H1 (cell line): ENCODE measurements at regions not wholly inside any gene's neighbourhood (a gene's known extent, or its start where the extent isn't known, plus 50 kb on each side); places are given as distances from the start of the nearest gene placed in this dataset.

Source experiments
- CTCF ChIA-PET: fragments of 300-600 bp; sonication (Branson Sonifier 250); formaldehyde crosslinking; loops from one replicate; lab custom pipeline; 2021; ENCODE audit not compliant: partially characterized antibody; lab: Charles Lee
- POLR2A ChIA-PET: fragments of 300-600 bp; sonication (Branson Sonifier 250); formaldehyde crosslinking; loops from one replicate; lab custom pipeline; 2021; ENCODE audit warnings: inconsistent platforms; ENCODE audit not compliant: partially characterized antibody; lab: Charles Lee
- DNase-seq, 2 experiments: peaks; one replicate each; pipeline versions ENCODE4 v3.0.0 to v3.0.0-alpha.2; 2010 to 2022; ENCODE audit warnings: low spot score in 2 of 2, low read depth in 1 of 2, mixed read lengths in 1 of 2
- FAIRE-seq: peaks from 2 replicates; lab custom pipeline; 2011; peaks lifted over from hg19 to GRCh38; lab: Jason Lieb, UNC
- H2AFZ ChIP-seq: 2 replicates; pipeline ENCODE4 v1.8.1; 2012; ENCODE audit warnings: low read length, inconsistent platforms
- H2AK5ac ChIP-seq: 2 replicates; pipeline ENCODE4 v1.6.1; 2013; ENCODE audit warnings: low read depth, low read length
- H2BK120ac ChIP-seq: replicated peaks from 2 replicates; pipeline ENCODE3; 2013; ENCODE audit warnings: low read depth, low read length, inconsistent platforms
- H2BK12ac ChIP-seq: 2 replicates; pipeline ENCODE4 v1.6.1; 2013; ENCODE audit warnings: low read depth, low read length
- H2BK15ac ChIP-seq: 2 replicates; pipeline ENCODE4 v1.6.1; 2013; ENCODE audit warnings: low read length
- H2BK20ac ChIP-seq: 2 replicates; pipeline ENCODE4 v1.6.1; 2013; ENCODE audit warnings: low read length
- H2BK5ac ChIP-seq: 2 replicates; pipeline ENCODE4 v1.6.1; 2013; ENCODE audit warnings: low read depth, low read length
- H3K14ac ChIP-seq: 2 replicates; pipeline ENCODE4 v1.6.1; 2013; ENCODE audit warnings: inconsistent platforms; ENCODE audit not compliant: insufficient read length
- H3K18ac ChIP-seq: 2 replicates; pipeline ENCODE4 v1.6.1; 2013; ENCODE audit warnings: low read length; ENCODE audit errors: extremely low read depth
- H3K23ac ChIP-seq: 2 replicates; pipeline ENCODE4 v1.6.1; 2013; ENCODE audit warnings: inconsistent platforms; ENCODE audit not compliant: insufficient read length
- H3K23me2 ChIP-seq: 2 replicates; pipeline ENCODE4 v1.6.1; 2013; ENCODE audit warnings: low read depth, low read length
- H3K27ac ChIP-seq: 2 replicates; pipeline ENCODE4 v1.6.1; 2011; ENCODE audit warnings: low read depth, low read length, inconsistent platforms
- H3K27me3 ChIP-seq, 4 experiments: replicated peaks in 1 of 4; 1 replicate in 1 of 4; 2 replicates in 3 of 4; pipeline versions ENCODE4 v1.6.1 to v1.8.1; 2011 to 2013; ENCODE audit warnings: low read length in 3 of 4, mild to moderate bottlenecking in 3 of 4, inconsistent platforms in 2 of 4, mixed read lengths in 2 of 4, moderate library complexity in 1 of 4; ENCODE audit not compliant: control insufficient read depth in 3 of 4, insufficient read depth in 3 of 4; ENCODE audit errors: extremely low read depth in 1 of 4
- H3K36me3 ChIP-seq, 4 experiments: 2 replicates each; pipeline versions ENCODE4 v1.6.1 to v1.8.1; 2011 to 2013; ENCODE audit warnings: mild to moderate bottlenecking in 4 of 4, low read length in 3 of 4, moderate library complexity in 2 of 4, control low read depth in 1 of 4, inconsistent platforms in 1 of 4; ENCODE audit not compliant: insufficient read depth in 4 of 4, control insufficient read depth in 2 of 4
- H3K4ac ChIP-seq: replicated peaks from 2 replicates; pipeline ENCODE3; 2013; ENCODE audit warnings: low read length, low read depth, mixed read lengths, inconsistent platforms; ENCODE audit not compliant: insufficient read length
- H3K4me1 ChIP-seq, 4 experiments: replicated peaks in 1 of 4; 1 replicate in 1 of 4; 2 replicates in 3 of 4; pipeline versions ENCODE4 v1.6.1 to v1.8.1; 2011 to 2013; ENCODE audit warnings: low read length in 3 of 4, inconsistent platforms in 2 of 4, mixed read lengths in 1 of 4; ENCODE audit not compliant: insufficient read depth in 4 of 4, control insufficient read depth in 3 of 4
- H3K4me2 ChIP-seq, 2 experiments: 2 replicates each; pipeline versions ENCODE4 v1.6.1 to v1.8.1; 2011 to 2013; ENCODE audit warnings: low read depth in 2 of 2, low read length in 2 of 2, control low read depth in 1 of 2, inconsistent platforms in 1 of 2, mild to moderate bottlenecking in 1 of 2; ENCODE audit not compliant: insufficient read depth in 1 of 2
- H3K4me3 ChIP-seq, 4 experiments: fragments of 200-600, 300-600 bp in 1 of 4; sonication (generic), shearing (Covaris generic), sonication (Bioruptor Twin) in 1 of 4; 2 replicates each; pipeline versions ENCODE4 v1.5.1 to v1.8.1; 2011 to 2016; ENCODE audit warnings: low read length in 4 of 4, low read depth in 3 of 4, control low read depth in 2 of 4, inconsistent platforms in 2 of 4, mild to moderate bottlenecking in 2 of 4, mixed read lengths in 1 of 4, moderate library complexity in 1 of 4; ENCODE audit not compliant: insufficient read depth in 2 of 4; ENCODE audit errors: extremely low read depth in 1 of 4
- H3K56ac ChIP-seq: replicated peaks from 2 replicates; pipeline ENCODE3; 2013; ENCODE audit warnings: low read depth, mild to moderate bottlenecking, mixed read lengths, low read length, inconsistent platforms; ENCODE audit not compliant: insufficient read length
- H3K79me1 ChIP-seq: 2 replicates; pipeline ENCODE4 v1.6.1; 2013; ENCODE audit warnings: low read depth, low read length, control low read depth
- H3K79me2 ChIP-seq, 2 experiments: 2 replicates each; pipeline versions ENCODE4 v1.6.1 to v1.8.1; 2012 to 2013; ENCODE audit warnings: low read length in 2 of 2, mild to moderate bottlenecking in 2 of 2, inconsistent platforms in 1 of 2; ENCODE audit not compliant: insufficient read depth in 2 of 2, control insufficient read depth in 1 of 2
- H3K9ac ChIP-seq, 4 experiments: replicated peaks in 1 of 4; 1 replicate in 1 of 4; 2 replicates in 3 of 4; pipeline versions ENCODE4 v1.6.1 to v1.8.1; 2011 to 2013; ENCODE audit warnings: low read depth in 3 of 4, low read length in 3 of 4, control low read depth in 2 of 4, mild to moderate bottlenecking in 2 of 4, moderate library complexity in 2 of 4, inconsistent platforms in 1 of 4; ENCODE audit errors: extremely low read depth in 1 of 4
- H3K9me3 ChIP-seq, 2 experiments: 2 replicates each; pipeline versions ENCODE4 v1.6.1 to v1.8.1; 2012 to 2013; ENCODE audit warnings: mild to moderate bottlenecking in 2 of 2, moderate library complexity in 2 of 2, control low read depth in 1 of 2, inconsistent platforms in 1 of 2, low read depth in 1 of 2, low read length in 1 of 2, mixed read lengths in 1 of 2; ENCODE audit not compliant: insufficient read depth in 2 of 2
- H4K20me1 ChIP-seq, 2 experiments: replicated peaks in 1 of 2; 2 replicates each; pipeline versions ENCODE3 to v1.8.1; 2011 to 2013; ENCODE audit warnings: inconsistent platforms in 2 of 2, low read length in 2 of 2, mild to moderate bottlenecking in 1 of 2; ENCODE audit not compliant: insufficient read depth in 2 of 2, control insufficient read depth in 1 of 2
- H4K5ac ChIP-seq: 2 replicates; pipeline ENCODE4 v1.6.1; 2013; ENCODE audit warnings: low read length, low read depth, mixed read lengths, inconsistent platforms; ENCODE audit not compliant: insufficient read length
- H4K8ac ChIP-seq: 2 replicates; pipeline ENCODE4 v1.8.0; 2013; ENCODE audit warnings: mild to moderate bottlenecking, moderate library complexity, low read length, inconsistent platforms; ENCODE audit not compliant: insufficient read depth; ENCODE audit errors: extremely low read depth
- H4K91ac ChIP-seq: replicated peaks from 2 replicates; pipeline ENCODE3; 2013; ENCODE audit warnings: low read length, mixed read lengths, inconsistent platforms; ENCODE audit not compliant: insufficient read length
- ASH2L ChIP-seq: fragments of 200-600, 300-600 bp; sonication (generic); IDR thresholded peaks from one replicate; pipeline ENCODE4 v1.7.1; 2017; ENCODE audit warnings: low read length
- CEBPB ChIP-seq: IDR thresholded peaks from 2 replicates; pipeline ENCODE4 v1.6.1; 2012; ENCODE audit warnings: low read depth, low read length
- CTCF ChIP-seq, 3 experiments: IDR thresholded peaks; 1 replicate in 2 of 3; 2 replicates in 1 of 3; pipeline versions ENCODE4 v1.5.1 to v1.6.1; 2011; ENCODE audit warnings: low read length in 3 of 3, mild to moderate bottlenecking in 3 of 3, inconsistent platforms in 2 of 3, low read depth in 1 of 3, moderate library complexity in 1 of 3; ENCODE audit not compliant: insufficient read depth in 1 of 3; ENCODE audit errors: control extremely low read depth in 1 of 3
- GABPA ChIP-seq: IDR thresholded peaks from 2 replicates; pipeline ENCODE4 v1.6.1; 2011; ENCODE audit warnings: mild to moderate bottlenecking, low read length, moderate library complexity, borderline replicate concordance; ENCODE audit not compliant: insufficient read depth
- GTF2F1 ChIP-seq: IDR thresholded peaks from 2 replicates; pipeline ENCODE4 v1.6.1; 2012; ENCODE audit warnings: low read depth, low read length, improper control_type of control experiment, borderline replicate concordance
- HDAC2 ChIP-seq, 2 experiments: fragments of 300-600 bp in 1 of 2; sonication (generic) in 1 of 2; IDR thresholded peaks; 2 replicates each; pipeline ENCODE4 v1.6.1; 2011 to 2012; ENCODE audit warnings: low read depth in 2 of 2, low read length in 2 of 2, mild to moderate bottlenecking in 2 of 2, moderate library complexity in 2 of 2, borderline replicate concordance in 1 of 2, inconsistent platforms in 1 of 2
- PHF8 ChIP-seq: fragments of 200-600 bp; sonication (generic); conservative IDR thresholded peaks from 2 replicates; pipeline ENCODE4 v1.7.1; 2012; ENCODE audit warnings: low read depth, mild to moderate bottlenecking, inconsistent platforms, low read length, moderate library complexity
- POU5F1 ChIP-seq: IDR thresholded peaks from 2 replicates; pipeline ENCODE4 v1.6.1; 2011; ENCODE audit warnings: low read depth, mild to moderate bottlenecking, low read length, moderate library complexity
- RBBP5 ChIP-seq: IDR thresholded peaks from 2 replicates; pipeline ENCODE4 v1.7.1; 2012; ENCODE audit warnings: low read depth, mild to moderate bottlenecking, inconsistent platforms, low read length, moderate library complexity, borderline replicate concordance
- SUZ12 ChIP-seq: fragments of 200-600 bp; sonication (generic); IDR thresholded peaks from 2 replicates; pipeline ENCODE4 v1.6.1; 2012; ENCODE audit warnings: mild to moderate bottlenecking, inconsistent platforms, low read length, moderate library complexity, mixed read lengths
- TAF1 ChIP-seq: IDR thresholded peaks from 2 replicates; pipeline ENCODE4 v1.6.1; 2011; ENCODE audit warnings: mild to moderate bottlenecking, low read depth, low read length
- ZNF274 ChIP-seq: IDR thresholded peaks from 2 replicates; pipeline ENCODE4 v1.7.0; 2012; ENCODE audit warnings: low read length, borderline replicate concordance; ENCODE audit errors: extremely low read depth

- no peak overlapping the region for H3K14ac ChIP-seq
- no peak overlapping the region for H2BK5ac ChIP-seq
- no peaks in the 10 kb centered on the region for H3K79me1 ChIP-seq
- H3K9ac ChIP-seq: no peak overlapping the region
- no peaks in the 10 kb centered on the region for H3K79me2 ChIP-seq
- DNase-seq (no peak), FAIRE-seq (no peak)
- CTCF ChIA-PET: no interaction called here
- H2AFZ ChIP-seq: no peak overlapping the region
- H3K18ac ChIP-seq: no peak overlapping the region
- no peak overlapping the region for H2BK12ac ChIP-seq
- no peak overlapping the region for H2AK5ac ChIP-seq
- H3K23ac ChIP-seq: no peak overlapping the region
- 0 out of 7 replicates have a peak, but pooled peaks cover 0 to 3% (median 0%) of the 10 kb centered on the region in 4 experiments for H3K4me1 ChIP-seq
- no peak overlapping the region for H3K4me3 ChIP-seq
- H4K20me1 ChIP-seq: no peaks in the 10 kb centered on the region
- no peak overlapping the region for H3K56ac ChIP-seq
- no peaks in the 10 kb centered on the region for H3K27me3 ChIP-seq
- no peak overlapping the region for H2BK20ac ChIP-seq
- H3K4ac ChIP-seq: no peak overlapping the region
- H4K8ac ChIP-seq: no peak overlapping the region
- no peak overlapping the region for H3K4me2 ChIP-seq
- no peaks in the 10 kb centered on the region for H3K23me2 ChIP-seq
- POLR2A ChIA-PET: no interaction called here
- H4K5ac ChIP-seq: no peak overlapping the region
- no peaks in the 10 kb centered on the region for H3K36me3 ChIP-seq
- H3K9me3 ChIP-seq: no peaks in the 10 kb centered on the region; a peak in 1 of 4 replicates
- H3K27ac ChIP-seq: no peak overlapping the region
- no peak overlapping the region for H4K91ac ChIP-seq
- H2BK15ac ChIP-seq: no peak overlapping the region
- H2BK120ac ChIP-seq: no peak overlapping the region
- TF ChIP-seq HDAC2 (IDR thresholded peaks at IDR 0.05; ENCODE audit: borderline replicate concordance in 1 of 2, low read depth in 2 of 2, low read length in 2 of 2) (no peak), POU5F1 (no peak), GABPA (no peak), CEBPB (no peak), ZNF274 (no peak), ASH2L (no peak), RBBP5 (no peak), GTF2F1 (no peak), CTCF (IDR thresholded peaks at IDR 0.05; ENCODE audit: control extremely low read depth in 1 of 3, insufficient read depth in 1 of 3, low read depth in 1 of 3, low read length in 3 of 3) (no peak), SUZ12 (no peak), TAF1 (no peak), PHF8 (no peak)
Measured at GRCh38 chr6:11448038-11448437, 89.5 kb upstream of the TMEM170B start.
